ENCODE measurements at regions not wholly inside any gene's neighbourhood (a gene's known extent, or its start where the extent isn't known, plus 50 kb on each side); places are given as distances from the start of the nearest gene placed in this dataset.
A peak's percentile ranks its signal among the peaks of the same experiment; 100 is the strongest.

- Histone ChIP-seq H3K36me3 (ENCODE audit: low read depth, missing control alignments) (no peaks in the 10 kb centered on the region), H3K4me1 (no peaks in the 10 kb centered on the region), H3K27me3 (no peaks in the 10 kb centered on the region), H3K27ac (no peak overlapping the region), H3K9me3 (no peaks in the 10 kb centered on the region), H3K4me3 (no peak overlapping the region)
- DNase-seq = no peak
- no peak for TF ChIP-seq CTCF (IDR thresholded peaks at IDR 0.05)
- TF ChIP-seq POLR2A (IDR thresholded peaks at IDR 0.05) = no peak
- intact Hi-C loops (cut with DNase I; ENCODE audit: low total_unique reads) = no loop called here
These were observed 416.2 kb downstream of the IRS1 start for GRCh38 chr2:226383461-226383860.

GRCh38 chr2:226380679-226381078 lies 418.9 kb downstream of the IRS1 start:
- Histone ChIP-seq H3K4me3 (no peak overlapping the region), H3K9me3 (no peaks in the 10 kb centered on the region), H3K27me3 (no peaks in the 10 kb centered on the region), H3K36me3 (ENCODE audit: low read depth, missing control alignments) (no peaks in the 10 kb centered on the region), H3K4me1 (no peaks in the 10 kb centered on the region), H3K27ac (no peak overlapping the region)
- WGBS, 2 donors = 60 to 78% methylated on average over 6 of the region's 6 CpGs
- TF ChIP-seq POLR2A (IDR thresholded peaks at IDR 0.05) = no peak
- TF ChIP-seq CTCF (IDR thresholded peaks at IDR 0.05) = no peak
- intact Hi-C loops (cut with DNase I; ENCODE audit: low total_unique reads) = no loop called here
- peak; percentile 18 for DNase-seq

- intact Hi-C loops (cut with DNase I; ENCODE audit: low total_unique reads) = no loop called here
These were observed 420.6 kb downstream of the IRS1 start for GRCh38 chr2:226378753-226379705.

GRCh38 chr2:226376516-226377180 lies 423.0 kb downstream of the IRS1 start:
- TF ChIP-seq POLR2A (IDR thresholded peaks at IDR 0.05) (no peak), CTCF (IDR thresholded peaks at IDR 0.05) (no peak)
- Histone ChIP-seq H3K4me3 (no peak overlapping the region), H3K36me3 (ENCODE audit: low read depth, missing control alignments) (no peaks in the 10 kb centered on the region), H3K4me1 (no peaks in the 10 kb centered on the region), H3K27me3 (no peaks in the 10 kb centered on the region), H3K27ac (no peak overlapping the region), H3K9me3 (no peaks in the 10 kb centered on the region)
- no peak for DNase-seq
- 47 to 50% methylated on average over 4 of the region's 4 CpGs for WGBS, 2 donors
- intact Hi-C loops (cut with DNase I; ENCODE audit: low total_unique reads) = no loop called here

More at GRCh38 chr2:226378753-226379705, 420.6 kb downstream of the IRS1 start:
- H3K27ac ChIP-seq = no peak overlapping the region
- no peaks in the 10 kb centered on the region for H3K27me3 ChIP-seq
- no peaks in the 10 kb centered on the region for H3K4me1 ChIP-seq
- H3K4me3 ChIP-seq = no peak overlapping the region
- TF ChIP-seq CTCF (IDR thresholded peaks at IDR 0.05) = no peak
- TF ChIP-seq POLR2A (IDR thresholded peaks at IDR 0.05) = no peak
- 46 to 73% methylated on average over 2 of the region's 2 CpGs for WGBS, 2 donors
- H3K9me3 ChIP-seq = no peaks in the 10 kb centered on the region
- H3K36me3 ChIP-seq (ENCODE audit: low read depth, missing control alignments) = no peaks in the 10 kb centered on the region
- no peak for DNase-seq

Measured in testis (tissue), 2 donors.